SK-N-SH treated with all-trans-retinoic acid at 6 μM for 48 hours (cell line): ENCODE measurements at regions not wholly inside any gene's neighbourhood (a gene's known extent, or its start where the extent isn't known, plus 50 kb on each side); places are given as distances from the start of the nearest gene placed in this dataset.

Experiments
- ATAC-seq: fragments of 200-7000 bp; cut with Tn5 transposase; 3 replicates; pipeline ENCODE4 v1.9.1; 2020; ENCODE audit warnings: mild to moderate bottlenecking, moderate library complexity
- BACH2 ChIP-seq: fragments of 250-450 bp; sonication (Bioruptor Pico); IDR thresholded peaks from 2 replicates; pipeline ENCODE4 v1.9.0; 2021; ENCODE audit warnings: mild to moderate bottlenecking, borderline replicate concordance
- CSDC2 ChIP-seq: fragments of 250-450 bp; sonication (Bioruptor Pico); IDR thresholded peaks from 2 replicates; pipeline ENCODE4 v1.5.0; 2020; ENCODE audit warnings: mild to moderate bottlenecking, moderate library complexity
- CSRNP3 ChIP-seq: fragments of 250-450 bp; sonication (Bioruptor Pico); IDR thresholded peaks from 2 replicates; pipeline ENCODE4 v1.5.1; 2021; ENCODE audit warnings: mild to moderate bottlenecking, moderate library complexity
- ESRRG ChIP-seq: fragments of 250-450 bp; sonication (Bioruptor Pico); IDR thresholded peaks from 2 replicates; pipeline ENCODE4 v1.6.1; 2021; ENCODE audit warnings: mild to moderate bottlenecking
- GLIS3 ChIP-seq: fragments of 250-450 bp; sonication (Bioruptor Pico); IDR thresholded peaks from 2 replicates; pipeline ENCODE4 v1.5.0; 2020; ENCODE audit warnings: mild to moderate bottlenecking, moderate library complexity
- OSR1 ChIP-seq: fragments of 250-450 bp; sonication (Bioruptor Pico); IDR thresholded peaks from 2 replicates; pipeline ENCODE4 v1.8.0; 2022; ENCODE audit warnings: moderate library complexity, mild to moderate bottlenecking, inconsistent platforms
- POU6F1 ChIP-seq: fragments of 250-450 bp; sonication (Bioruptor Pico); IDR thresholded peaks from 2 replicates; pipeline ENCODE4 v1.8.0; 2021; ENCODE audit warnings: low read depth, mild to moderate bottlenecking, moderate library complexity, borderline replicate concordance
- PPARA ChIP-seq: fragments of 250-450 bp; sonication (Bioruptor Pico); IDR thresholded peaks from 2 replicates; pipeline ENCODE4 v1.5.0; 2020; ENCODE audit warnings: mild to moderate bottlenecking, borderline replicate concordance
- RARB ChIP-seq: fragments of 250-450 bp; sonication (Bioruptor Pico); IDR thresholded peaks from 2 replicates; pipeline ENCODE4 v1.8.0; 2021; ENCODE audit warnings: mild to moderate bottlenecking, moderate library complexity
- ZFP3 ChIP-seq: fragments of 250-450 bp; sonication (Bioruptor Pico); IDR thresholded peaks from 2 replicates; pipeline ENCODE4 v1.5.0; 2020; ENCODE audit warnings: mild to moderate bottlenecking, moderate library complexity
- ZNF8 ChIP-seq: fragments of 450-650 bp; formaldehyde crosslinking; IDR thresholded peaks from 2 replicates; pipeline ENCODE4 v1.5.0; 2020; ENCODE audit warnings: mild to moderate bottlenecking, moderate library complexity
- TF ChIP-seq, protein P1 (sequence below): fragments of 250-450 bp; sonication (Bioruptor Pico); IDR thresholded peaks from 2 replicates; pipeline ENCODE4 v1.8.0; 2020; ENCODE audit warnings: mild to moderate bottlenecking, moderate library complexity, borderline replicate concordance
- TF ChIP-seq, protein P2 (sequence below): fragments of 250-450 bp; sonication (Bioruptor Pico); IDR thresholded peaks from 2 replicates; pipeline ENCODE4 v1.5.1; 2020; ENCODE audit warnings: low read depth, mild to moderate bottlenecking, moderate library complexity
- TF ChIP-seq, protein P3 (sequence below): fragments of 250-450 bp; sonication (Bioruptor Pico); IDR thresholded peaks from 2 replicates; pipeline ENCODE4 v1.5.0; 2020; ENCODE audit warnings: mild to moderate bottlenecking, moderate library complexity

- no peak for TF ChIP-seq OSR1
- no peak for TF ChIP-seq GLIS3 (CRISPR knock-in tag)
- TF ChIP-seq ZFP3 (CRISPR knock-in tag), result no peak
- TF ChIP-seq, protein P1, sequence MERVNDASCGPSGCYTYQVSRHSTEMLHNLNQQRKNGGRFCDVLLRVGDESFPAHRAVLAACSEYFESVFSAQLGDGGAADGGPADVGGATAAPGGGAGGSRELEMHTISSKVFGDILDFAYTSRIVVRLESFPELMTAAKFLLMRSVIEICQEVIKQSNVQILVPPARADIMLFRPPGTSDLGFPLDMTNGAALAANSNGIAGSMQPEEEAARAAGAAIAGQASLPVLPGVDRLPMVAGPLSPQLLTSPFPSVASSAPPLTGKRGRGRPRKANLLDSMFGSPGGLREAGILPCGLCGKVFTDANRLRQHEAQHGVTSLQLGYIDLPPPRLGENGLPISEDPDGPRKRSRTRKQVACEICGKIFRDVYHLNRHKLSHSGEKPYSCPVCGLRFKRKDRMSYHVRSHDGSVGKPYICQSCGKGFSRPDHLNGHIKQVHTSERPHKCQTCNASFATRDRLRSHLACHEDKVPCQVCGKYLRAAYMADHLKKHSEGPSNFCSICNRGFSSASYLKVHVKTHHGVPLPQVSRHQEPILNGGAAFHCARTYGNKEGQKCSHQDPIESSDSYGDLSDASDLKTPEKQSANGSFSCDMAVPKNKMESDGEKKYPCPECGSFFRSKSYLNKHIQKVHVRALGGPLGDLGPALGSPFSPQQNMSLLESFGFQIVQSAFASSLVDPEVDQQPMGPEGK (CRISPR knock-in tag), result no peak
- TF ChIP-seq CSDC2 (CRISPR knock-in tag), result no peak
- no peak for TF ChIP-seq ZNF8 (CRISPR knock-in tag)
Observed at GRCh38 chr12:127272864-127273263, 994.1 kb upstream of the TMEM132C start (continued).

- ATAC-seq, result no peak
- TF ChIP-seq ESRRG (CRISPR knock-in tag), result no peak
- TF ChIP-seq CSDC2 (CRISPR knock-in tag), result no peak
Observed at GRCh38 chr12:127273626-127274025, 993.3 kb upstream of the TMEM132C start.

GRCh38 chr12:127275416-127275815 is 991.6 kb upstream of the TMEM132C start:
- TF ChIP-seq, protein P2, sequence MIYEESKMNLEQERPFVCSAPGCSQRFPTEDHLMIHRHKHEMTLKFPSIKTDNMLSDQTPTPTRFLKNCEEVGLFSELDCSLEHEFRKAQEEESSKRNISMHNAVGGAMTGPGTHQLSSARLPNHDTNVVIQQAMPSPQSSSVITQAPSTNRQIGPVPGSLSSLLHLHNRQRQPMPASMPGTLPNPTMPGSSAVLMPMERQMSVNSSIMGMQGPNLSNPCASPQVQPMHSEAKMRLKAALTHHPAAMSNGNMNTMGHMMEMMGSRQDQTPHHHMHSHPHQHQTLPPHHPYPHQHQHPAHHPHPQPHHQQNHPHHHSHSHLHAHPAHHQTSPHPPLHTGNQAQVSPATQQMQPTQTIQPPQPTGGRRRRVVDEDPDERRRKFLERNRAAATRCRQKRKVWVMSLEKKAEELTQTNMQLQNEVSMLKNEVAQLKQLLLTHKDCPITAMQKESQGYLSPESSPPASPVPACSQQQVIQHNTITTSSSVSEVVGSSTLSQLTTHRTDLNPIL, result no peak
- TF ChIP-seq ZFP3 (CRISPR knock-in tag) (no peak), POU6F1 (CRISPR knock-in tag) (no peak), OSR1 (no peak), GLIS3 (CRISPR knock-in tag) (no peak), BACH2 (CRISPR knock-in tag) (no peak)
- TF ChIP-seq, protein P1 (CRISPR knock-in tag), result no peak
- TF ChIP-seq, protein P3, sequence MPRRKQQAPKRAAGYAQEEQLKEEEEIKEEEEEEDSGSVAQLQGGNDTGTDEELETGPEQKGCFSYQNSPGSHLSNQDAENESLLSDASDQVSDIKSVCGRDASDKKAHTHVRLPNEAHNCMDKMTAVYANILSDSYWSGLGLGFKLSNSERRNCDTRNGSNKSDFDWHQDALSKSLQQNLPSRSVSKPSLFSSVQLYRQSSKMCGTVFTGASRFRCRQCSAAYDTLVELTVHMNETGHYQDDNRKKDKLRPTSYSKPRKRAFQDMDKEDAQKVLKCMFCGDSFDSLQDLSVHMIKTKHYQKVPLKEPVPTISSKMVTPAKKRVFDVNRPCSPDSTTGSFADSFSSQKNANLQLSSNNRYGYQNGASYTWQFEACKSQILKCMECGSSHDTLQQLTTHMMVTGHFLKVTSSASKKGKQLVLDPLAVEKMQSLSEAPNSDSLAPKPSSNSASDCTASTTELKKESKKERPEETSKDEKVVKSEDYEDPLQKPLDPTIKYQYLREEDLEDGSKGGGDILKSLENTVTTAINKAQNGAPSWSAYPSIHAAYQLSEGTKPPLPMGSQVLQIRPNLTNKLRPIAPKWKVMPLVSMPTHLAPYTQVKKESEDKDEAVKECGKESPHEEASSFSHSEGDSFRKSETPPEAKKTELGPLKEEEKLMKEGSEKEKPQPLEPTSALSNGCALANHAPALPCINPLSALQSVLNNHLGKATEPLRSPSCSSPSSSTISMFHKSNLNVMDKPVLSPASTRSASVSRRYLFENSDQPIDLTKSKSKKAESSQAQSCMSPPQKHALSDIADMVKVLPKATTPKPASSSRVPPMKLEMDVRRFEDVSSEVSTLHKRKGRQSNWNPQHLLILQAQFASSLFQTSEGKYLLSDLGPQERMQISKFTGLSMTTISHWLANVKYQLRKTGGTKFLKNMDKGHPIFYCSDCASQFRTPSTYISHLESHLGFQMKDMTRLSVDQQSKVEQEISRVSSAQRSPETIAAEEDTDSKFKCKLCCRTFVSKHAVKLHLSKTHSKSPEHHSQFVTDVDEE (CRISPR knock-in tag), result no peak

DNA sequence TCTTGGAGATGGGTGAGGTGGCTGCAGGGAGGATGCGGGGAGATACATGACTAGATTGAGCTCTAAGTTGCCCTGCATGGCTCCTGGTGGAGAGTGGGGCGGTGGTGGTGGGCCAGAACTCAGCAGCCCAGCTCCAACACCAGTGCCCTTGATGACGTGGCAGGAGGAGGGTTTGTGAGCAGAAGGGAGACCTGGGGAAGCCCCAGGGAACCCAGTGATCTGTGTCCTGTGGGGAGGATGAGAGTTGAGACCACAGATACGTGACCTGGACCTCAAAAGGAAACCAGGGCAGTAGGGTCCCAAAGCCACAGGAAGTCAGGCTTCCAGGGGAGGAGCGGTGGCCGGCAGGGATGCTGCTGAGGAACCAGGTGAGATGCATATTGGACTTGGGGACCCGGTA is 989.1 kb upstream of the TMEM132C start:
- TF ChIP-seq CSRNP3, result no peak
- no peak for TF ChIP-seq GLIS3 (CRISPR knock-in tag)
- TF ChIP-seq PPARA (CRISPR knock-in tag), result no peak

More at GRCh38 chr12:127275416-127275815, 991.6 kb upstream of the TMEM132C start:
- ATAC-seq, result no peak

DNA sequence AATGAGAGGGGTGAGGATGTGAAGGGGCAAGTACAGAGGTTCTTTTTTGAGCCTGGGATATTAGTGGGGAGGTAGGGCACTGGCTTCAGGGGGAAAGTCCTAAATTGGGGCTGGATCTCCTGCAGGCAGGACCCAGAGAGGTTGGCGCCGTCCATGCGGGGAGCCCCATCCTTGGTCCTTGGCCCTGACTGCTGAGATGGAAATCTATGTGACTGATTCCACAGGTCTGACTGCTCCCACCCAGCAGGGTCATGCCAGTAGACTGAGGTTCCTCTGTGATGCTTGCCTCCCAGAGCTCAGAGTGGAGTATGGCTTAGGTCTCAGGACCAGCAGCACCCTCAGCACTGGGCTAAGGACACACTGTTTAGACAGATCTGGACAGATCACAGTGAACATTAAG is 988.6 kb upstream of the TMEM132C start:
- no peak for ATAC-seq
- TF ChIP-seq ESRRG (CRISPR knock-in tag), result no peak
- TF ChIP-seq, protein P3 (CRISPR knock-in tag), result no peak
- no peak for TF ChIP-seq RARB

More for the DNA sequence above, 989.1 kb upstream of the TMEM132C start:
- no peak for ATAC-seq
